Activated CD8-positive, alpha-beta memory T cell treated with anti-CD3 and anti-CD28 coated beads for 4 hours (primary cell): ENCODE measurements at regions not wholly inside any gene's neighbourhood (a gene's known extent, or its start where the extent isn't known, plus 50 kb on each side); places are given as distances from the start of the nearest gene placed in this dataset.
"Not testable (repeated sequence)": the region's sequence is repeated elsewhere in the genome, so short reads cannot be mapped to it uniquely, and the experiment has no call there.

Source experiments
- DNase-seq, 2 donors: peaks; one replicate each; pipeline ENCODE4 v3.0.0-alpha.2; 2020; ENCODE audit warnings: low read depth in 2 of 2

GRCh38 chr4:147160908-147161513 is 215.3 kb upstream of the TTC29 start:
- DNase-seq, result no peak

GRCh38 chr4:147163311-147163710 is 217.6 kb upstream of the TTC29 start:
- no peak for DNase-seq

- not testable (repeated sequence) for DNase-seq
Observed at GRCh38 chr4:147168200-147168599, 222.5 kb upstream of the TTC29 start.

DNA sequence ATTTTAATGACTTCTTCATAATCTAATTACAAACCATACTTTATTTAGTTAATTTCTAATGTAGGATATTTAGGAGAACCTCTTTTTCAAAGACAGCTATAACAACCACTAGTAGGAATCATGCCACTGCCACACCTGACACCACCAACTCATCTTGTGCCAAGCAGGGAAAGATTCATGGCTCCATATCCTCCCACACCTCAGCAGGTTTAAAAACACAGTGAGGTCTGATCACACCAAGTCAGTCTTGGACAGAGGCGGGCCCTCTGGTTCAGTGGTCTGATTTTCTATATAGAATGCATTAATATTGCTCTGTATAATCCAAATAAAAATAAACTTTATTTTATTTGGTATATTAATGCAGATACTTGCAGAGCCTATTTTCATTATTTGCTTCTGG is 227.7 kb upstream of the TTC29 start:
- no peak for DNase-seq

GRCh38 chr4:147173797-147174432 is 228.3 kb upstream of the TTC29 start:
- no peak for DNase-seq

- no peak for DNase-seq
Observed at GRCh38 chr4:147174591-147174990, 228.9 kb upstream of the TTC29 start.

GRCh38 chr4:147175460-147176025 is 229.9 kb upstream of the TTC29 start:
- DNase-seq, result no peak

DNA sequence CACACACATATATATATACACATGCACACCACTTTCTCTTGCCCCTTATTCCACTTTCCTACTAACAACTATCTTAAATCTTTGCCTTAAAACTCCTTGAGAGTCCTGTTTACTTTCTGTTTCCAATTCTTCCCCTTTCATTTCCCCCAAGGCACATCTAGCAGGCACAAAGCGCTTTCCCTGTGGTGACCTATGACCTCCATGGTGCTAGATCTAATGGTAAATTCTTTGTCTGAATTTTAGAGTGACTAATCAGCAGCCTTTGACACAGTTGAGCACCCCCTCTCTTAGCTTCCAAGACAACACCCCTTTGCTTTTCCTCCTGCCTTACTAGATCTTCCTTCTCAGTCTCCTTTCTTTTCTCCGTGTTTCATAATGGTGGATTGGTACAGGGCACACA is 236.4 kb upstream of the TTC29 start:
- no peak for DNase-seq

DNA sequence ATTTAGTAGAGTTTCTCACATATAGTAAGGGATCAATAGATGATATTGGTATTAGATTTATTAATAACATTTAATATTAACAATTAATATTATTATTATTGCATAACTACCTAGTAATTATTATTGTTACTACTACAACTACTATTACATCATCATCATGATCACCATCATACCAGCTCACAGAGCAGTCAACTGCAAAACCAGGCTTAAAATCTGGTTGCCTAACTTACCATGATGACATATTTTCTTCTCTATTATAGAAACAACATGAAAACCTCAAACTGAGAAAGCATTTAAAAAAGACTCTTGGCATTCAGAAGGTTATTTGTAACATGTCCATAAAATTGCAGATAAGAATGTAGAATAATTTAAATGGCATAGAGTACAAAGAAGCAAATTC is 247.0 kb upstream of the TTC29 start:
- no peak for DNase-seq

GRCh38 chr4:147194114-147194513 is 248.4 kb upstream of the TTC29 start:
- no peak for DNase-seq

- no peak for DNase-seq
Observed at GRCh38 chr4:147194604-147195003, 248.9 kb upstream of the TTC29 start.

DNA sequence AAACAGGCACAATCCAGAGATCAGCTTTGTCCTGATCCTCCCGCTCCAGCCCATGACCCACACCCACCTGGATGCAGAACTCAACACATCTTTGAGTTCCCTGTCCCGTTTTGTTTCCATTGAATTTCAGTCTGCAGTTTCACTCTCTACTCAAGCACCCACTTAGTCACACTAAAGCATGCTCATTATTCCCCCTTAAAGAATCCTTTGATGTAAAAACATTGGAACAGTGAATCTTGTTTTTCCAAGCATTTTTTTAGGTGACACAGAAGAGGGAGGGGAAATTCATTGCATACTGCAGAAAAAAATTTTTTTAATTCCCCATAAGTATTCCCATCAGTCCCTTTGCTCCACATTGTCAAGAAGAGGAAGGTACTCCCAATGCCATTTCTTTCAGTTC is 249.7 kb upstream of the TTC29 start:
- no peak for DNase-seq

DNA sequence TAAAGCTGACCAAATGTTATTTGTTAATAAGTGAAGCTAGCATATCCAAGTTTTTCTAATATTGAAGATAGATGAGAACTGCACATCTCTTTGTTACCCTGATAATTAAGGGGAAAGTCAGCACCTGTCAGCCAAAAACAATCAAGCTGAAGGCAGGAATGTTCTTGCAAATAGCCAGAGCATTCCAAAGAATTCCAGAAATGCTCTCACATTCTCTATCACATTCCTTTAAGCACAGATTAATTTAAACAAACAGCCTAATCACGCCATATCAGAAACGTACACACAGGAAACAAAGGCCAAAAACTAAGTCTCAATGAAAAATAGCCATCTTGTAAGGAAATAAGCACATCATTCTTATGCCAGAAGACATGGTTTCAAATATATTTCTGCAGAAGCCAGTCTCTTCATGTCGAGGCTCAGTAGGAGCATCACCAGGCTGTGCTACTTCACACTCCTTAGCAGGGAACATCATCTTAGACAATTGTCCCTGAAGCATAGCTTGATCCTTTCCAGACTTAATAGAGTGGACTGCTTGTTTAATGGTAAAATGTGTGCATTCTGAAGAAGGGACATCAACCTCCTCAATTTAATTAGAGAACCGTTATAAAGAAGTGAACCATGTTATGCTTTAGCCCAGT is 252.9 kb upstream of the TTC29 start:
- no peak for DNase-seq

DNA sequence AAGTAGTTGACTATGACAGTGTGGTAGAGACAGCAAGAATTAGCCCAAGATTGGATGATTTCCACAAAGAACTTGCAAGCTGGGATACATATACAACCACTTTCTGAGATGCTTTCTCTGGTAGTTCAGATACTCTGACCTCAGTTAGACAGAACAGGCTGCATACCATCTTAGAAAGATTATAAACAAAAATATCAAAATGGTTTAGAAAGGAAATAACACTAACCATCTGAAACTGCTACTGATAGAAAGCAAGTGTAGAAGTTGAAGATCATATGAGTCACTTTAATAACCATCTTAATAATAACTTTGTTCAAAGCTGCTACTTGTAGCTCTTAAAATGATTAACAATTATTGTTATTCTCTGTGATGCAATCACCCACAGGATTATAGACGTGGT is 255.4 kb upstream of the TTC29 start:
- DNase-seq, result no peak

- DNase-seq, result no peak
Observed at GRCh38 chr4:147206807-147207206, 261.1 kb upstream of the TTC29 start.

DNA sequence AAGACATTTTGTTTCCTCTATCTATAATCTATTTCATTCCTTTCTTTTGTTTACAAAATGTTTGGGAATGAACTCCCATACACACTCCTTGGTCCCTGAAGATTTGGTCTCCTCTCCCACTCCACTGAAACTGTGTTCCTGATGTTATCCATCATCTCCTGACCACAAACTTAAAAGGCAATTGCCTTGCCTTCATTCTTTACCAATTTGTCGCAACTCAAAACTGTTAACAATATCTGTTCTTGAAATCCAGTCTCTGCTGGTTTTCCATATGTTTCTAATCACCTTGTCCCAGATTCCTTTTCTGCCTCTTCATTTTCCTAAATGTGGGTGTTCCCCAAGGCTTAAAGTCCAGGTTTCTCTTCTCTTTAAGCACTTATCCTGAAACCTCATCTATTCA is 262.2 kb upstream of the TTC29 start:
- no peak for DNase-seq

- DNase-seq, result no peak
Observed at GRCh38 chr4:147217655-147218054, 263.2 kb upstream of the EDNRA start.

DNA sequence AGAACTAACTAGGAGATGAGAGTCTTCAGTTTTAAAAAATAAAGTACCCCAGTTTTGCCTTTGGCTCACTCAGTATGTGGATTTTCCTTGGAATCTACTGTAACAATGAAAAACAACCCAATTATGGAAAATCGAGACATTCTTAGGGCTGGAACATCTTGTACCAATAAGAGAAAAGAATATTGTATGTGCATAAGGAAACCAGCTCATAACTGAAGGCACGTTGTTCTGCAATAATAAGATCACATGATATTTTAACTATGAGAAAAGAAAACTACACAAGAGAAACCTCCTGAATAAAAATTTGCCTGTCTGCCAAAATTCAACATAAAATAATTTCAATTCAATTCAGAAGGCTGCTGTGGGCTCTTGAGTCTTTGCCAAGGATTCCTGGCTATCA is 261.8 kb upstream of the EDNRA start:
- DNase-seq, result no peak

GRCh38 chr4:147220833-147221232 is 260.1 kb upstream of the EDNRA start:
- no peak for DNase-seq

GRCh38 chr4:147222906-147223305 is 258.0 kb upstream of the EDNRA start:
- no peak for DNase-seq

DNA sequence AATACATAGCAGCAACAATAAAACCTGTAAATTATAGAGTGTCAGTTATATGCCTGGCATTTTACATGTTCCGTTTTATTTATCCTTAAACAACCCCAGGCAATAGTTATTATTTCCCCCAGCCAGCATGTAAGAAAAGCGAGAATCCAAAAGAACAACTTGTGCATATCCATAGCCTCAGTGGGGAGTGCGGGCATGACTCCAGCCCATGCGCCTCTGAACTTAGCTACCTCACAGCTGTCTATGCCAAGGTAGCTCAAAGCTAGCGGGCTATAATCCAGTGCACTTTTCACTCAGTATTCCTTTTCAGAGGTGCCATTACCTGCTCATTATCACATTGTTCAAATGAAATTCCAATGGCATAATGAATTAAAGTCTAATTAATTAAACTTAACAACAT is 257.3 kb upstream of the EDNRA start:
- no peak for DNase-seq

DNA sequence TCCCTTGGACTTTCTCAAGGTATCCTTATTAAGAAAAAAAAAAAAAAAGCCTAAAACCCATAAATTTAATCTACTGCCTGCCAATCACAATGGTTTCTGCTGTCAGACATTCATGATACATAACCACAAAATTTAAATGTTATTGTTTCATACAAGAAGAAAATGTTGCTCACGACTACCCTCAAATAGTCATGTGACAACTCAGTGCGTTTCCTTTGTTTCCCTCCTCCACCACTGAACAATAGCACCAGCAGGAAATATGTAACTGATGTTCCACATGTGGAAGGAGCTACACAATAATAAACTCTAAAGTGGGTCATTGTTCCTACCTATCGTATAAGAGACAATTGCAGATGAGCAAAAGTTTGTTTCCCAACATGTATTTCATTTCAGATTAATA is 244.1 kb upstream of the EDNRA start:
- no peak for DNase-seq

DNA sequence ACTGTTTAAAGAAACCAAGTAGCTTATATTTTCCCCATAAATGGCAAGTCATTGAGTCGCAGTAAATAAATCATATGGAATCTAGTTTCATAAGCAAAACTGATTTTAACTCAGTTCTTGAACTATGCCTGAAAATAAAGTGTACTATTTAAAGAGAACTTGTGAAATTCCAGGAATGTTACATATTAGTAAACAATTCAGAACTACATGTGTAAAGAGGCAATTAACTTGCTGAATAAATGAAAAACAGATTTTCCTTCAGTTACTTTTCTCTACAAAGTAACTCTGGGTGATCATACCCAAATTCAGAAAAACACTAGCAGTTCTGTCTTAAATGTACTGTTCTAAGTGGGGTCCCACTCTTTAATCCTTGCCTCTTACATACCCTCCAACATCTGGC is 236.1 kb upstream of the EDNRA start:
- DNase-seq, result no peak
